GM12864 (cell line): ENCODE measurements at regions not wholly inside any gene's neighbourhood (a gene's known extent, or its start where the extent isn't known, plus 50 kb on each side); places are given as distances from the start of the nearest gene placed in this dataset.
"Not testable (repeated sequence)": the region's sequence is repeated elsewhere in the genome, so short reads cannot be mapped to it uniquely, and the experiment has no call there.

Experiments
- DNase-seq: peaks from one replicate; pipeline ENCODE4 v3.0.0-alpha.2; 2011; ENCODE audit warnings: low read depth
- H3K4me3 ChIP-seq: 2 replicates; pipeline ENCODE4 v1.5.1; 2011; ENCODE audit warnings: mild to moderate bottlenecking, low read depth, low read length, control low read depth
- CTCF ChIP-seq: IDR thresholded peaks from 2 replicates; pipeline ENCODE4 v1.5.1; 2011; ENCODE audit warnings: low read depth, mild to moderate bottlenecking, moderate library complexity, low read length, control low read depth, inconsistent platforms; ENCODE audit errors: missing control alignments

- no peak for TF ChIP-seq CTCF
- DNase-seq: no peak
- H3K4me3 ChIP-seq: no peak overlapping the region
Measured at GRCh38 chr10:33035411-33035810, 77.4 kb upstream of the ITGB1 start.

- no peak overlapping the region for H3K4me3 ChIP-seq
- DNase-seq: no peak
- no peak for TF ChIP-seq CTCF
Measured at GRCh38 chr10:33034931-33035330, 76.9 kb upstream of the ITGB1 start.

- no peak overlapping the region for H3K4me3 ChIP-seq
- TF ChIP-seq CTCF: no peak
- no peak for DNase-seq
Measured at GRCh38 chr10:33032654-33033151, 74.7 kb upstream of the ITGB1 start.

GRCh38 chr10:33031815-33032653, 74.0 kb upstream of the ITGB1 start:
- TF ChIP-seq CTCF: no peak
- no peak for DNase-seq
- H3K4me3 ChIP-seq: no peak overlapping the region

- no peak overlapping the region for H3K4me3 ChIP-seq
- no peak for TF ChIP-seq CTCF
- DNase-seq: no peak
Measured at GRCh38 chr10:33031171-33031570, 73.1 kb upstream of the ITGB1 start.

- H3K4me3 ChIP-seq, DNase-seq: not testable (repeated sequence)
Measured at GRCh38 chr10:33028515-33028914, 70.5 kb upstream of the ITGB1 start.

GRCh38 chr10:33027088-33027487, 69.1 kb upstream of the ITGB1 start:
- no peak for DNase-seq
- no peak overlapping the region for H3K4me3 ChIP-seq
- no peak for TF ChIP-seq CTCF
